ENCODE measurements at regions not wholly inside any gene's neighbourhood (a gene's known extent, or its start where the extent isn't known, plus 50 kb on each side); places are given as distances from the start of the nearest gene placed in this dataset.

DNA sequence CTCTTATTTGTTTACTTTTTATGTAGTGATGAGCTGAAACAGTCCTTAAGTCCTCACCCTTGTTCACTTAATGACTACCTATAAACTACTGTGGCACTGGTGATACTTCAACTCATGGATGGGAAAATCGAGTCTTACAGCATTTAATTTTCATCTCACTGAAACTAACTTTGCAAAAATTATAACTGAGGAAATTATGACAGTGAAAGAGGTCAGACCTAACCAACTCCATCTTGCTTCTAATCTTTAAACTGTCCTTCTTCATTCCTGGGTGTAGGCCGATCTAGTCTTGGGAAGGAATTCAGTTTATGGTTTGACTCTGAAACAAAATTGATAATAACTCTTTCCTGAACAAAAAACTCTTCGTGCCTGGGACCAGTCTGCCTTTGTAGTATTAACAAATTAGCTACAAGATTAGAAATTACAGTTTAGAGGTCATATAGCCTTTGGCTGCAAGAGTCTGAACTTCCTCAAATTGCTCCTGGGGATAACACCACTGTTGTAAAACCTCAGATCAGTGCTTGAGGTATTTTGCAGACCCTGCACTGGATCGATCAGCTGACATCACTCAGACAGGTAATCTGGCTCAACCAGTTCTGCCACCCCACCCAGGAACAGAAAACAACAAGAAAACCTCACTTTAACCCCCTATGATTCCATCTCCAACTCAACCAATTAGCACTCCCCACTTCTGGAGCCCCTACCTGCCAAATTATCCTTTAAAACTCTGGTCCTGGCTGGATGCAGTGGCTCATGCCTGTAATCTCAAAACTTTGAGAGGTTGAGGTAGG, 995.7 kb upstream of the PRKX start:
- Histone ChIP-seq H3K4me1 (replicated peaks in 1 of 2; ENCODE audit: control insufficient read depth in 2 of 2, insufficient read depth in 2 of 2, low read length in 2 of 2) (no peaks in the 10 kb centered on the region), H3K9me1 (ENCODE audit: control insufficient read depth, insufficient read depth, low read length) (no peaks in the 10 kb centered on the region), H3K4me3 (no peak overlapping the region), H4K20me1 (replicated peaks; ENCODE audit: control insufficient read depth, insufficient read depth, low read length) (no peaks in the 10 kb centered on the region), H3K36me3 (ENCODE audit: control insufficient read depth, insufficient read depth, low read length) (no peaks in the 10 kb centered on the region), H3K4me2 (ENCODE audit: insufficient read depth, low read length) (no peak overlapping the region), H3K79me2 (ENCODE audit: control insufficient read depth, insufficient read depth, low read length) (no peaks in the 10 kb centered on the region), H2AFZ (ENCODE audit: low read depth, low read length) (no peak overlapping the region), H3K9me3 (replicated peaks; ENCODE audit: control insufficient read depth, insufficient read depth, low read depth, low read length) (no peaks in the 10 kb centered on the region; the same call in 1 of the 2 replicates), H3K9ac (ENCODE audit: insufficient read depth in 1 of 2, low read depth in 2 of 2, low read length in 2 of 2) (no peak overlapping the region), H3K27ac (ENCODE audit: extremely low read depth, low read depth, low read length) (no peak overlapping the region), H3K27me3 (ENCODE audit: control insufficient read depth in 2 of 2, insufficient read depth in 2 of 2, low read length in 2 of 2) (no peaks in the 10 kb centered on the region)
- ChIA-PET POLR2A (interaction anchor here (1.0 kb wide), 1 partner anchor 10 kb away, joined by 7 read pairs; no protein-coding TSS in a partner anchor), CTCF (ENCODE audit: low intra/inter-chr PET ratio) (no interaction called here)
- WGBS (ENCODE audit: insufficient coverage, low coverage, missing lambda C conversion rate): 0% methylated on average over 4 of the region's 4 CpGs
- BruUV-seq (replicated peaks): no TSS peak
- in situ Hi-C loops (cut with MboI) (no loop called here), intact Hi-C loops (cut with micrococcal nuclease) (no loop called here)
- DNase-seq (ENCODE audit: extremely low read depth in 1 of 4, low spot score in 3 of 4) (no peak), FAIRE-seq (no peak), ATAC-seq (no peak)
- TF ChIP-seq, protein P1, sequence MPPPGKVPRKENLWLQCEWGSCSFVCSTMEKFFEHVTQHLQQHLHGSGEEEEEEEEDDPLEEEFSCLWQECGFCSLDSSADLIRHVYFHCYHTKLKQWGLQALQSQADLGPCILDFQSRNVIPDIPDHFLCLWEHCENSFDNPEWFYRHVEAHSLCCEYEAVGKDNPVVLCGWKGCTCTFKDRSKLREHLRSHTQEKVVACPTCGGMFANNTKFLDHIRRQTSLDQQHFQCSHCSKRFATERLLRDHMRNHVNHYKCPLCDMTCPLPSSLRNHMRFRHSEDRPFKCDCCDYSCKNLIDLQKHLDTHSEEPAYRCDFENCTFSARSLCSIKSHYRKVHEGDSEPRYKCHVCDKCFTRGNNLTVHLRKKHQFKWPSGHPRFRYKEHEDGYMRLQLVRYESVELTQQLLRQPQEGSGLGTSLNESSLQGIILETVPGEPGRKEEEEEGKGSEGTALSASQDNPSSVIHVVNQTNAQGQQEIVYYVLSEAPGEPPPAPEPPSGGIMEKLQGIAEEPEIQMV (tag; conservative IDR thresholded peaks at IDR 0.05; ENCODE audit: low read depth): peak; percentile 61; the same call in 1 of the 2 replicates
- TF ChIP-seq CBX1 (IDR thresholded peaks at IDR 0.05; ENCODE audit: low read depth) (no peak), SRF (CRISPR knock-in tag; IDR thresholded peaks at IDR 0.05) (no peak), ZNF165 (CRISPR knock-in tag; IDR thresholded peaks at IDR 0.05; ENCODE audit: borderline replicate concordance) (no peak), PTTG1 (tag; IDR thresholded peaks at IDR 0.05; ENCODE audit: low read depth) (peak; percentile 59; the same call in 1 of the 2 replicates), DMBX1 (CRISPR knock-in tag; IDR thresholded peaks at IDR 0.05; ENCODE audit: borderline replicate concordance) (peak; percentile 97), ZNF311 (CRISPR knock-in tag; IDR thresholded peaks at IDR 0.05) (peak; percentile 44; the same call in 1 of the 2 replicates), ZNF140 (CRISPR knock-in tag; IDR thresholded peaks at IDR 0.05) (peak; percentile 58; the same call in 1 of the 2 replicates), GABPB1 (CRISPR knock-in tag; IDR thresholded peaks at IDR 0.05) (no peak)
- TF ChIP-seq, protein P2, sequence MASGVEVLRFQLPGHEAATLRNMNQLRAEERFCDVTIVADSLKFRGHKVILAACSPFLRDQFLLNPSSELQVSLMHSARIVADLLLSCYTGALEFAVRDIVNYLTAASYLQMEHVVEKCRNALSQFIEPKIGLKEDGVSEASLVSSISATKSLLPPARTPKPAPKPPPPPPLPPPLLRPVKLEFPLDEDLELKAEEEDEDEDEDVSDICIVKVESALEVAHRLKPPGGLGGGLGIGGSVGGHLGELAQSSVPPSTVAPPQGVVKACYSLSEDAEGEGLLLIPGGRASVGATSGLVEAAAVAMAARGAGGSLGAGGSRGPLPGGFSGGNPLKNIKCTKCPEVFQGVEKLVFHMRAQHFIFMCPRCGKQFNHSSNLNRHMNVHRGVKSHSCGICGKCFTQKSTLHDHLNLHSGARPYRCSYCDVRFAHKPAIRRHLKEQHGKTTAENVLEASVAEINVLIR (CRISPR knock-in tag; IDR thresholded peaks at IDR 0.05): no peak
